Peyer's patch (tissue), 4 donors: ENCODE measurements at regions not wholly inside any gene's neighbourhood (a gene's known extent, or its start where the extent isn't known, plus 50 kb on each side); places are given as distances from the start of the nearest gene placed in this dataset.

ENCODE experiments used
- POLR2A ChIP-seq, 2 donors: fragments of 450-650 bp; IDR thresholded peaks; one replicate each; pipeline ENCODE4 v1.5.1; 2017; ENCODE audit warnings: antibody characterized with exemption in 2 of 2, mild to moderate bottlenecking in 2 of 2, moderate library complexity in 2 of 2
- TF ChIP-seq, protein P1 (sequence below), 6 experiments: fragments of 450-650 bp in 4 of 6; fragments of 200-600 bp in 2 of 6; sonication (generic) in 1 of 6; IDR thresholded peaks; one replicate each; pipeline ENCODE4 v1.5.1; 2017 to 2019; ENCODE audit warnings: antibody characterized with exemption in 6 of 6, mild to moderate bottlenecking in 3 of 6, moderate library complexity in 1 of 6

DNA sequence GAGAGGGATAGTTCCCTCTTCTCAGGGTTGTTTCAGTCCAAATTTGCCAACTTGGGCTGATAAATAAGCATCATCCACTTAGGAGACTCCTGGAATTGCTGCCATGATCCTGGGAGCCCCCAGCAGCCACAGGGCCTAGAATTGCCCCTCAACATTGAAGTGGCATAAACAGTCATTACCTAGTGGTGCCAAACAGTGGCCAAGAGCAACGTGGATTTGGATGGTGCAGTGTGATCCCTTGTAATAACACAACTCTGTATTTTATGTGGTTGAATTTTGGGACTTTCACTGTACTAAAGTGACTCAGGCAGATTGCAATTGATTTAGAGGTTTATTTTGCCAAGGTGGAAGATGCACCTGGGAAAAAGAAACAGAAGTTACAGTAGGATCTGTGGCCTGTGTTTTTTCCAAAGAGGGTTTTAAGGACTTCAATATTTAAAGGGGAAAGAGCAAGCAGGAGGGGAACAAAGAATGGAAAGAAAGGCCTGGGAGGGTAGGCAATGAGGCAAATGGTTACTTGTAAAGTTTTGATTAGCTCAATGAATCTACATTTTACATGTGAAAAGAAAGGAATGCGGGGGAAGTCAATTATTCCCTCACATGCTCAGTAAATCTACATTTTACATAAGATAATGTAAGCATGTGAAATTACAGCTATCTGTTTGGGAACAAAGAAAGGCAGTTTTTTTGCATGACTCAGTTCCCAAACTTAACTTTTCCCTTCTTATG lies 168.0 kb upstream of the NOX3 start:
- TF ChIP-seq, protein P1, sequence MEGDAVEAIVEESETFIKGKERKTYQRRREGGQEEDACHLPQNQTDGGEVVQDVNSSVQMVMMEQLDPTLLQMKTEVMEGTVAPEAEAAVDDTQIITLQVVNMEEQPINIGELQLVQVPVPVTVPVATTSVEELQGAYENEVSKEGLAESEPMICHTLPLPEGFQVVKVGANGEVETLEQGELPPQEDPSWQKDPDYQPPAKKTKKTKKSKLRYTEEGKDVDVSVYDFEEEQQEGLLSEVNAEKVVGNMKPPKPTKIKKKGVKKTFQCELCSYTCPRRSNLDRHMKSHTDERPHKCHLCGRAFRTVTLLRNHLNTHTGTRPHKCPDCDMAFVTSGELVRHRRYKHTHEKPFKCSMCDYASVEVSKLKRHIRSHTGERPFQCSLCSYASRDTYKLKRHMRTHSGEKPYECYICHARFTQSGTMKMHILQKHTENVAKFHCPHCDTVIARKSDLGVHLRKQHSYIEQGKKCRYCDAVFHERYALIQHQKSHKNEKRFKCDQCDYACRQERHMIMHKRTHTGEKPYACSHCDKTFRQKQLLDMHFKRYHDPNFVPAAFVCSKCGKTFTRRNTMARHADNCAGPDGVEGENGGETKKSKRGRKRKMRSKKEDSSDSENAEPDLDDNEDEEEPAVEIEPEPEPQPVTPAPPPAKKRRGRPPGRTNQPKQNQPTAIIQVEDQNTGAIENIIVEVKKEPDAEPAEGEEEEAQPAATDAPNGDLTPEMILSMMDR (IDR thresholded peaks at IDR 0.05) = no peak
- no peak for TF ChIP-seq POLR2A (IDR thresholded peaks at IDR 0.05)
